GM19328 (cell line): ENCODE measurements at regions not wholly inside any gene's neighbourhood (a gene's known extent, or its start where the extent isn't known, plus 50 kb on each side); places are given as distances from the start of the nearest gene placed in this dataset.
A peak's percentile ranks its signal among the peaks of the same experiment; 100 is the strongest.

ENCODE experiments used
- ATAC-seq: cut with Tn5 transposase; IDR thresholded peaks from one replicate; pipeline ENCODE4 v1.9.1; 2021; ENCODE audit warnings: mild to moderate bottlenecking, moderate library complexity; ENCODE audit not compliant: unreplicated experiment

DNA sequence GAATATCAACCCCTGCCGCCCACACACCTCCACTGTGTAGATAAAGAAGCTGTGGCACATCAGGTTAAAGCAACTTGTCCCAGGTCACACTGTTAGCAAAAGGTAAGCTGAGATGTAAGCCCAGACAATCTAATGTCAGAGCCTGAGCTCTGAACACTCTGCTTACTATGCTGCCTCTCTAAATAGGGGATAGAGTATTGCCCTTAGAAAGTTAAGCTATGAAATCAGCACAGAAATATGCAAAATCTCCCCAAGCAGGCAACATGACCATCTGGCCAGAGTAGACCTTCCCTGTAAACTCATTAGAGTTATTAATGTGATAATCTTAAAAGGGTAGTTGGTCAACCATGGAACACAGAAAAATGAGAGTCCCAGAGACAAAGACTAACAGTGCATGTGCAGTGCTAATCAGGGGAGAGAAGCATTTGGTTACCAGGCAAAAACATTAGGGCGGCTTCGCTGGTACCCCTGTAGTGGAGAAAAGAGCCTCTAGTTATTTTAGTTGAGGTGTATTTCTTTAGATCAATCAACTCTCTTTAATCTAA lies 171.0 kb downstream of the BTG1 start:
- ATAC-seq: no peak

- ATAC-seq: no peak
Observed at GRCh38 chr12:91973813-91974212, 171.8 kb downstream of the BTG1 start.

- ATAC-seq: no peak
Observed at GRCh38 chr12:91972896-91973295, 172.8 kb downstream of the BTG1 start.

DNA sequence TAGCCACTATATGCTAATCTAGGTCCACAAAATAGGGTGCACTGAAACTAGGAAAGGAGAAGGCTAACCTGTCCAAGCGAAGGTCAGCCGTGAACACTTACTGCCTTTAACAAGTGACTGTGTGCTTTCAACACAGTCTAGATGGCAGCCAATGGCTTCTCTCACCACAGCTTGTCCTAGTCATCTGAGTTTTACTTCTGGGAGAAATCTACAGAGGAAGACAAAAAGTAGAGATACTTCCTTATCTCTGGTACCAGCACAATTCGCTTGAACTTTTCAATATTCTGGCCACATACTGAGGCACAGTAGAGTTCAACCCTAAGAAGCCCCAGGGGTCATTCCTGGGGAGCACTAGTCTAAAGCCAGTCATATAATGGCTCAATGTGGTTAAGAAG lies 176.9 kb downstream of the BTG1 start:
- ATAC-seq: no peak

- no peak for ATAC-seq
Observed at GRCh38 chr12:91968076-91968776, 177.4 kb downstream of the BTG1 start.

DNA sequence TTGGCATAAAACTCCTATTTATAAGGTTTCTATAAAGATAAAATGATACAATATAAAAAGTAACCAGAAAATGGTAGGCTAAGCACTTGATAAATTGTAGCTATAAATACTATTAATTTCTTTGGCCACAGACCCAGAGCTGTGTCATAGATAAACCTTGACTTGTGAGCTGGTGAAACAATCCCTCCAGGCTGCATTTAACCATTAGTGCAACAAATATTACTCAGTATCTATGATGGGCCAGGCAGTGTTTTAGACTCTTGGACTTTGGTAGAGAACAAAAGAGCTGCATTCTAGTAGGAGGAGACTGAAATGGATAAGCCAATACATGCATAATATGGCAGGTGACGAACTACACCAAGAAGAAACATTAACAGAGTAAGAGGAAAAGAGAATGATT lies 178.1 kb downstream of the BTG1 start:
- ATAC-seq: no peak

DNA sequence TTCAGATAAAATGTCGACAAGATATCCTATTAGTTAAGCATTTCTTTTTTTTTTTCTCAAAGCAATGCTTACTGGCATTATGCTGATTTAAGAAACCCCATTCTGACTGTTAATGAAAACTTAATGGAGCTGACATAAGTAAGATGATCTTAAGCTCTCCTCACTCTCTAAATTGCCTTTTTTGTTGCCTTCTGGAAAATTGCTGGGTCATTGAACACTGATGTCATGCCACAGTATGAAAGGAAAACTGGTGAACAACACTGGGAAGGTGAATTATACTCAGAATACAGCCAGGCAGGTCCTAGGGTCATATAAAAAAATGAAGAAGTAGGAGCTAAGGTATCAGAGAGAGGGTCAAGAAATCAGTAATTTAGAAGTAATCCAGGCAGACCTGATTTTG lies 179.9 kb downstream of the BTG1 start:
- no peak for ATAC-seq

DNA sequence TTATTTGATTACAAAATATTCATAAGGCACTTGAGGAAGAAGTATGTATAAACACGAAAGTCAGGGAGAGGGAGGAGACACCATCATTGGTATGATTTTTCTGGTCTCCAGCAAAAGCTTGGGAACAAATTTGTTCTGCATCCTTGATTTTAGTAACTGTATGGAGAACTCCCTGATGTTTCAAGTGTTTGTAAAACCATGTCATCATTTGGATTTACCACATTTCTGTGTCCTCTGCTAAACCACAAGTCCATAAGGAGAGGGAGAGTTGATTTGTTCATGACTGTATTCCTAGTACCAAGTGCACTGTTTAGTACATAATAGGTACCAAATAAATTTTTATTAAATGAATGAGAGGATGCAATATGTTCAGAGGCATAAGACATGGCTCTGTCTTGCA lies 181.1 kb downstream of the BTG1 start:
- ATAC-seq: no peak

DNA sequence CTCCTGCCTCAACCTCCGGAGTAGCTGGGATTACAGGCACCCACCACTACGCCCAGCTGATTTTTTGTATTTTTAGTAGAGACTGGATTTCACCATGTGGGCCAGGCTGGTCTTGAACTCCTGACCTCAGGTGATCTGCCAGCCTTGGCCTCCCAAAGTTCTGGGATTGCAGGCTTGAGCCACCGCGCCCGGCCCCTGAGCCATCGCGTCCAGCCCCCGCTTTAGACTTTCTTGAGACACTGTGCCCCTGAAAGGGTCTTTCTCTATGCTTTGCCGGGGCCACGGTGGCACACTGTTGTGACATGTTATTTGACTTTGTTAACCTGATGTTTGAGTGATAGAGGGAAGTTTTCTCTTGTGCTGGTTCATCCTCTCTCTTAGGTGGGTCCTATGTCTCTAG lies 186.4 kb downstream of the BTG1 start:
- ATAC-seq: no peak

DNA sequence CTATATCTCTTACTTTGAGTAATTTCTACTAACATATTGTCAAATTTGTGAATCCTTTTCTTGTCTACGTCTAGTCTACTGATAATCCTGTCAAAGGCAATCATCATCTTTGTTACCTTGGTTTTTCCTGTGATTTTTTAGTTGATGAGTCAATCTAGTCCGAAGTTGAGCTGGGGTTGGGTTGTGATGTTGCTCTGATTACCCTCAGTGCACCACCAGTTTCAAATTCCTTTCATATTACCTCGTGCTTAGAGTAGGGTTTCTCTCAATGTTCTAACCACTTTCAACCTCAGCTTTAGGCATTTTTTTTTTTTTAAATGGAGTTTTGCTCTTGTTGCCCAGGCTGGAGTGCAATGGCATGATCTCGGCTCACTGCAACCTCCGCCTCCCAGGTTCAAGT lies 186.8 kb downstream of the BTG1 start:
- ATAC-seq: no peak

- ATAC-seq: no peak
Observed at GRCh38 chr12:91954747-91955146, 190.9 kb downstream of the BTG1 start.

DNA sequence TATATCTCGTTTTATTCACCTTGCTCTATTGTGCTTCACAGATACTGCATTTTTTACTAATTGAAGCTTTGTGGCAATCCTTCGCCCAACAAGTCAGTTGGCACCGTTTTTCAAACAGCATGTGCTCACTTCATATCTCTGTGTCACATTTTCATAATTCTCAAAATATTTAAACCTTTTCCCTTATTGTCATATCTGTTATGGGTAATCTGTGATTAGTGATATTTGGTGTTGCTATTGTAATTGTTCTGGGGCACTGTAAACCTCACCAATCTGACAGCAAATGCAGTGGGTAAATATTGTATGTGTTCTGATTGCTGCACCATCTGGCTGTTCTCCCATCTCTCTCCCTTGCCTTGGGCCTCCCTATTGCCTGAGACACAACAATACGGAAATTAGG lies 191.3 kb downstream of the BTG1 start:
- no peak for ATAC-seq

DNA sequence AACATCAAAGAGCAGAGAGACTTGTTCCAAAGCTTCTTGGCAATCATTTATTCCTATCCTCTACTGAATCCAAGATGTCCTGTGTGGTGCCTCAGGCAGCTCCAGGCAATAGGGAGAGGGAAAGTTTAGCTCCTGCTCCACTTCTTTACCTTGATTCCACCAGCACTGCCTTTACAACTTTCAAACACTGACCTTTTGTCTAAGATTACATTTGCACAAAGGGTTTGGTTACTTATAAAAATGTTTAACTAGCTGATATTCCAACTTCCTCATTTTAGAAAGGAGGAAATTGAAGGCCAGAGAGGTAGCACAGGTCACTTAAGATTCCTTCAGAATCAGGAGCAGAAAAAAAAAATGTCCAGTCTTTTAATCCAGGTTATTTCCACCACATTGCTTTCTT lies 192.7 kb downstream of the BTG1 start:
- no peak for ATAC-seq

DNA sequence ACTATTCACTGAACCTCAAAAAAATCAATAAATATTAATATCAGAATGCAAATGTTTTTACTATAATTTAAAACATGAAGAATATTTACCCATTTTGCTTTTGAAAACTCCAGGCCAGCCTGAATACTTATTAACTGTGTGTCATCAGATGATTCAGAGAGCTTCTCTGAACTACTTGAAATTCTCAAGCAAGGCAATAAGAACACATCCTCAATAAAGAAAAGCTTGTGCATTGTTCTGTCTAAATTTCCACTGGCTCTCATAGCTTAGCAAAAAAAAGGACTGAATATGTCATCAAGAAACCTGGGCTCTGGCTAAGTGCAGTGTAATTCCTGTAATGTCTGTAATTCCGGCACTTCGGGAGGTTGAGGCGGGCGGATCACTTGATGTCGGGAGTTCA lies 194.1 kb downstream of the BTG1 start:
- no peak for ATAC-seq

GRCh38 chr12:91948504-91948903 lies 197.1 kb downstream of the BTG1 start:
- no peak for ATAC-seq

- ATAC-seq: peak; percentile 75
Observed at GRCh38 chr12:91947459-91947858, 198.2 kb downstream of the BTG1 start.

DNA sequence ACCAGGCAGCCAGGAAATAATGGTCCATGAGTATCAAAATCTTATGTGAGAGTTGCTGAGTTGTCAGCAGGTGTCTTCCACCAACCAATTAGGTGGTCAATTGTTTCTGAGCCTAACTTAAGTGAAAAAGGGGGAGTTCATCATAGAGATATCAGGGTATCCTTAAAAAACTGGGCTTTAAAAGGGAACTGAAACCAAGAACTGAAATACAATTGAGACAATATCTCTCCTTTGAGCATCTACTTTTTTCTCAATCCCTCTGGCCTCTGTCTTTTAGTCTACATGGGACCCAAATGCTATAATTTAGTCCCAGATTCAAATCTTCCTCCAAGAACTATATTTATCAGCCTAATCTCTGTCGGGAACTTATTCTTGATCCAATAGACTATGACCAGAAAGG lies 201.0 kb downstream of the BTG1 start:
- no peak for ATAC-seq

GRCh38 chr12:91940826-91941570 lies 204.6 kb downstream of the BTG1 start:
- no peak for ATAC-seq

DNA sequence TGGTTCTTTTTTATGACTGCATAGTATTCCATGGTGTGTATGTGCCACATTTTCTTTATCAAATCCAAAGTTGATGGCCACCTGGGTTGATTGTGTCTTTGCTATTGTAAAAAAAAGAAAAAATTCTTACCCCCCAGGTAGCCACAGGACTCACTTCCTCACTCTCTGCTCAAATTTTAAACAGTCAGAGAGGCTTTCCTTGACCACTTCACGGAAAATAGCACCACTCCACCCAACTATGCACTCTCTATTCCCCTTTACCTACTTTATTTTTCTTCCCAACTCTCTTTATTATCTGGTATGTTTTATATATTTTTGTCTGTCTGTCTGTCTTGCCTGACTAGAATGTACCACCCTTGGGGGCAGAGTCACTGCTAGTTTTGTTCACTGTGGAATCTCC lies 205.3 kb downstream of the BTG1 start:
- ATAC-seq: no peak

- ATAC-seq: no peak
Observed at GRCh38 chr12:91937706-91938105, 207.9 kb downstream of the BTG1 start.

- ATAC-seq: no peak
Observed at GRCh38 chr12:91937009-91937408, 208.6 kb downstream of the BTG1 start.

- no peak for ATAC-seq
Observed at GRCh38 chr12:91935296-91935695, 210.3 kb downstream of the BTG1 start.
